ENCODE measurements at regions not wholly inside any gene's neighbourhood (a gene's known extent, or its start where the extent isn't known, plus 50 kb on each side); places are given as distances from the start of the nearest gene placed in this dataset.

DNA sequence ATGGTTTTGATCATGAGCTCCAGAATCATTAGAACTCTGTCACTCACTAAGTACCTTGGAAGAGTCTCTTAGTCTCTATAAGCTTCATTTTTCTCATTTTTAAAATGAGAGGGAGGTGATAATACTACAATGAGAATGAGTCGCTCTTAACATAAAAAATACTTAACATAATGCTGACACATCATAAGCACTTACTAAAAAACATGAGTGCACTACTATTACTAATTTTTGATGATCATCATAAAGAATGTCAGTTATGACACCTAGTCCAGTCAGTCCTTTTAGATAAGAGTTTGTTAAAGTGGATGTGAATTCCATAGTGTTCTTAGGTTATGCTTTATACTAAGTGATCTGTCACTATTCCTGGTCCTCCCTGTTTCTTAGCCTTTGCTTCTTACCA is 200.4 kb upstream of the SLC24A2 start:
- Histone ChIP-seq H3K27ac (no peak overlapping the region), H3K4me1 (no peaks in the 10 kb centered on the region), H3K27me3 (ENCODE audit: low read depth) (no peaks in the 10 kb centered on the region), H3K4me3 (no peak overlapping the region), H3K36me3 (no peaks in the 10 kb centered on the region), H3K9me3 (no peaks in the 10 kb centered on the region)
- DNase-seq: no peak
- TF ChIP-seq, protein P1, sequence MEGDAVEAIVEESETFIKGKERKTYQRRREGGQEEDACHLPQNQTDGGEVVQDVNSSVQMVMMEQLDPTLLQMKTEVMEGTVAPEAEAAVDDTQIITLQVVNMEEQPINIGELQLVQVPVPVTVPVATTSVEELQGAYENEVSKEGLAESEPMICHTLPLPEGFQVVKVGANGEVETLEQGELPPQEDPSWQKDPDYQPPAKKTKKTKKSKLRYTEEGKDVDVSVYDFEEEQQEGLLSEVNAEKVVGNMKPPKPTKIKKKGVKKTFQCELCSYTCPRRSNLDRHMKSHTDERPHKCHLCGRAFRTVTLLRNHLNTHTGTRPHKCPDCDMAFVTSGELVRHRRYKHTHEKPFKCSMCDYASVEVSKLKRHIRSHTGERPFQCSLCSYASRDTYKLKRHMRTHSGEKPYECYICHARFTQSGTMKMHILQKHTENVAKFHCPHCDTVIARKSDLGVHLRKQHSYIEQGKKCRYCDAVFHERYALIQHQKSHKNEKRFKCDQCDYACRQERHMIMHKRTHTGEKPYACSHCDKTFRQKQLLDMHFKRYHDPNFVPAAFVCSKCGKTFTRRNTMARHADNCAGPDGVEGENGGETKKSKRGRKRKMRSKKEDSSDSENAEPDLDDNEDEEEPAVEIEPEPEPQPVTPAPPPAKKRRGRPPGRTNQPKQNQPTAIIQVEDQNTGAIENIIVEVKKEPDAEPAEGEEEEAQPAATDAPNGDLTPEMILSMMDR (IDR thresholded peaks at IDR 0.05): no peak
- ATAC-seq: no peak
- intact Hi-C loops (cut with DNase I): no loop called here

DNA sequence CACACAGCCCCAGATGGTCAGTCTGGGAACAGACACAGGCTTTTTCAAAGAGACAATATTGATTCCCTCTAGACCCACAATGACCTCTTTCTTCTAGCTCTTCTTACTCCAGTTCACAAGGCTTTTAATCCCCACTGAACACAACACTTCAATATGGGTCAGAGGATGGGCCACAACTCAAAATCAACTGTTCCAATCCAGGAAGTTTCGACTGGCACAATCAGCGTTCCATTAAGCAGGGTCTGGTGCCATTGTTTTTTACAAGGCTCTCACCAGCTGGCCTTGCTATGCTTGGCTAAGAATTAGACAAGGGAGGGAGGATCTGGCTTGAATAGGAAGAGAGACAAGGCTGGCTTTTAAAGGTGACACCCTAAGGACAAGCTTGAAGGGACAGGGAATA is 199.4 kb upstream of the SLC24A2 start:
- Histone ChIP-seq H3K9me3 (no peaks in the 10 kb centered on the region), H3K27me3 (ENCODE audit: low read depth) (no peaks in the 10 kb centered on the region), H3K4me3 (no peak overlapping the region), H3K4me1 (no peaks in the 10 kb centered on the region), H3K36me3 (no peaks in the 10 kb centered on the region), H3K27ac (no peak overlapping the region)
- no peak for DNase-seq
- intact Hi-C loops (cut with DNase I): no loop called here
- no peak for ATAC-seq
- TF ChIP-seq, protein P1 (IDR thresholded peaks at IDR 0.05): no peak

DNA sequence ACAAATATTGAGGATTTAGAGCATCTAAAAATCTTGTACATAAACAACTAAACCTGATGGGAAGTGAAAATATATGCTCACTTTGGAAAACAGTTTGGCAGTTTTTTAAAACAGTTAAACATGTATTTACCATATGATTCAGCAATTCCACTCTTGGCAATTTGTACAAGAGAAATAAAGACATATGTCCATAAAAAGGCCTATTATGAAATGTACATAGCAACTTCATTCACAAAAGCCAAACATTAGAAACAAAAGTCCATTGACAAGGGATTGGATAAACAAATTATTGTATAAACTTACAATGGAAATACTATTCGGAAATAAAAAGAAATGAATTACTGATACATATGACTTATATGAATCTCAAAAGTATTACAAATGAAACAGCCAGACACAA is 196.2 kb upstream of the SLC24A2 start:
- no peak for ATAC-seq
- intact Hi-C loops (cut with DNase I): no loop called here

DNA sequence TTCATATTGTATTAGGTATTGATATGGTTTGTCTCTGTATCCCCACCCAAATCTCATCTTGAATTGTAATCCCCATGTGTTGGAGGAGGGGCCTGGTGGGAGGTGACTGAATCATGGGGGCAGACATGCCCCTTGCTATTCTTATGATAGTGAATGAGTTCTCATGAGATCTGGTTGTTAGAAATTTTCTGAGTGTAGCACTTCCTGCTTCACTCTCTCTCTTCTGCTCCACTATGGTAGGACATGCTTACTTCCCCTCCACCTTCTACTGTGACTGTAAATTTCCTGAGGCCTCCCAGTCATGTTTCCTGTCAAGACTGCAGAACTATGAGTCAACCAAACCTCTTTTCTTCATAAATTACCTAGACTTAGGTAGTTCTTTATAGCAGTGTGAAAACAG is 187.4 kb upstream of the SLC24A2 start:
- DNase-seq (no peak), ATAC-seq (no peak)
- TF ChIP-seq, protein P1 (IDR thresholded peaks at IDR 0.05): no peak
- Histone ChIP-seq H3K4me3 (no peak overlapping the region), H3K4me1 (no peaks in the 10 kb centered on the region), H3K36me3 (no peaks in the 10 kb centered on the region), H3K27me3 (ENCODE audit: low read depth) (no peaks in the 10 kb centered on the region), H3K27ac (no peak overlapping the region), H3K9me3 (no peaks in the 10 kb centered on the region)
- intact Hi-C loops (cut with DNase I): no loop called here

More for the DNA sequence above, 196.2 kb upstream of the SLC24A2 start:
- Histone ChIP-seq H3K4me1 (no peaks in the 10 kb centered on the region), H3K27me3 (ENCODE audit: low read depth) (no peaks in the 10 kb centered on the region), H3K4me3 (no peak overlapping the region), H3K9me3 (no peaks in the 10 kb centered on the region), H3K27ac (no peak overlapping the region), H3K36me3 (no peaks in the 10 kb centered on the region)
- DNase-seq: no peak
- TF ChIP-seq, protein P1 (IDR thresholded peaks at IDR 0.05): no peak

DNA sequence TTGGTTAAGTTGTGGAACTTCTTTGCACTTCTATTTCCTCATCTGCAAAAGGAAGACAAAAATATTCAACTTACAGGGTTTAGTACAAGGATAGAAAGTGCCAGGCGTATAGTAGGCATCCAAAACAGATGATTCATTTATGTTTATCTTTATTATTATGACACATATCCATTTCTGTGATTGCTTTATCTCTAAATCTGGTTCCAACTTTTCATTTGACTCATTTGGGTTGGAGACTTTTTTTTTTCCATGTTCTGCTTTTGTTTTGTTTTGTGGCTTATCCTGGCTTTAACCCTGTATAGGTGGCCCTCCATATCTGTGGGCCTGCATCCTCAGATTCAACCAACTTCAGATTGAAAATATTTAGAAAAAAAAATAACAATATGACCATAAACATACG is 186.7 kb upstream of the SLC24A2 start:
- H3K4me3 ChIP-seq: no peak overlapping the region
- no peak overlapping the region for H3K27ac ChIP-seq
- TF ChIP-seq, protein P1 (IDR thresholded peaks at IDR 0.05): no peak
- intact Hi-C loops (cut with DNase I): no loop called here
- no peaks in the 10 kb centered on the region for H3K36me3 ChIP-seq
- no peaks in the 10 kb centered on the region for H3K4me1 ChIP-seq
- DNase-seq: no peak
- no peaks in the 10 kb centered on the region for H3K27me3 ChIP-seq (ENCODE audit: low read depth)
- no peaks in the 10 kb centered on the region for H3K9me3 ChIP-seq
- no peak for ATAC-seq

DNA sequence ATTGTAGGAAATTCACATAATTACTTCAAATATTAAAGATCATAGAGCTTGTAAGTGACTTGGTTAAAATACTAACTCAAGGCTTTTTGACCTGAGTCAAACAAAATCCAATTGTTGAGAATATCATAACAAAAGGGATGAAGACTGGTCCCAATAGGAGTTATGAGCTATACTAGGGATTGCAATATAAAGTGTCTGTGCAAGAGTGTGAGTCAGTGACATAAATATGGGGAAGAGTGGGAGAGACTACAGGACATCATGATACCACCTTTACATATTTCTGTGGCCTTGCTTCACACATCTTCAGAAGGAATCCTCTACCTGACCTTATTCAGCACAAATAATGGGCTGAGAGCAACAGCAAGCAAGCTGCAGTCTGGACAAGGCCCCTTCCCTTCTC is 180.9 kb upstream of the SLC24A2 start:
- no peaks in the 10 kb centered on the region for H3K36me3 ChIP-seq
- no peaks in the 10 kb centered on the region for H3K27me3 ChIP-seq (ENCODE audit: low read depth)
- no peak overlapping the region for H3K4me3 ChIP-seq
- no peak overlapping the region for H3K27ac ChIP-seq
- H3K9me3 ChIP-seq: no peaks in the 10 kb centered on the region
- intact Hi-C loops (cut with DNase I): no loop called here
- TF ChIP-seq, protein P1 (IDR thresholded peaks at IDR 0.05): no peak
- no peaks in the 10 kb centered on the region for H3K4me1 ChIP-seq
- DNase-seq (no peak), ATAC-seq (no peak)
